ENCODE measurements at regions not wholly inside any gene's neighbourhood (a gene's known extent, or its start where the extent isn't known, plus 50 kb on each side); places are given as distances from the start of the nearest gene placed in this dataset.

- in situ Hi-C loops (cut with MboI; ENCODE audit: low pct_ligation_motif_present in 1 of 4, low pct_unique_long_range_greater_than_20kb in 1 of 4, low sequenced_read_pairs in 3 of 4), result no loop called here
- no peak overlapping the region for H3K4me3 ChIP-seq
- no peaks in the 10 kb centered on the region for H3K36me3 ChIP-seq
- intact Hi-C loops (cut with DNase I; ENCODE audit: low total_unique reads), result no loop called here
- no peak overlapping the region for H3K27ac ChIP-seq
- no peaks in the 10 kb centered on the region for H3K27me3 ChIP-seq
- TF ChIP-seq POLR2A (IDR thresholded peaks at IDR 0.05) (no peak), EP300 (IDR thresholded peaks at IDR 0.05; ENCODE audit: low read depth) (no peak)
- no peaks in the 10 kb centered on the region for H3K4me1 ChIP-seq
- H3K9me3 ChIP-seq, result no peaks in the 10 kb centered on the region
- 89 to 92% methylated on average over 2 to 7 of the region's 7 CpGs for whole genome bisulfite sequencing, 2 donors (ENCODE audit: low coverage in 1 of 2)
- no peak for DNase-seq
Observed at GRCh38 chr13:109877809-109878208, 91.4 kb upstream of the IRS2 start.

- intact Hi-C loops (cut with DNase I; ENCODE audit: low total_unique reads), result no loop called here
Observed at GRCh38 chr13:109875746-109876145, 89.4 kb upstream of the IRS2 start.

DNA sequence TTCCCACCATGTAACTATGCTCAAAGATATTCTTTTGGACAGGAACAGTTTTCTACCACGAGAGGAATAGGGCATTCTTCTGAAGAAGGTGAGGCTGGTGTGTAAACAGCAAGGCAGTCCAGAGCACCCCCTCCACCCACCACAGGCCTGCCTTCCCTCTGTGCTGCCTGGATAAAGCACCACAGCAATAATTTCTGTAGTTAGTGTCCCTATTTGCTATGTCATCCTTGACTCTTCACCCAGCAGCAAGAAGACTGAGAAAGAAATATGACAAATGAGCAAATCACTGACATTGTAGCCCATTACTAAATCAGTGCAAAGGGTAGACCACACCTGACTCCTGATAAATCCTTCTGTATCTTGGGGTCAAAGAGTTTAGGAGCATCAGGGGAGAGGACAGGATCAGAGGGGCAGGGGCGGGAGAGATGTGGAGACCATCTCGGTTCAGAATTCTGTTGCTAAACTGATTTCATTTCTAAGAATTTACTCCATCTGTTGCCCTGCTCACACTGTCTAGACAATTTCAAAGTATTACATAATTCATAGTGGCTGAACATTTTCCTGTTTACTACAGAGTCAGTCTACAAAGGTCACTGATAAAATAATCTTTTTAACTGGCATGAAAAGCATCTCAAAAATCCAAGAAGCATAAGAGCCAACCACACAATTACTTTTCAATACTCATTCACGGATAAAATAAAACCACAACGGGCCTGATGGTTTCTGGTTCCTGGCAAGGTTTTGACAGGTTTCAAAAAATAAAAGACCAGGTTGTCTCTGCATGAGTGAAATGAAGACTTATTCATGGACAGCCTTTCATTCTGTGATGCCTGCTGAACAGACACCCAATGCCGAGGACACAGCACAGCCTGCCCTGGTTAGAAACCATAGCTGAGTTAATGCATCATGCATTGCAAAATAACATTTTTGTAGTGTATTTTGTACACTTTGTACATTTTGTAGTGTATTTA, 88.4 kb upstream of the IRS2 start:
- Histone ChIP-seq H3K27me3 (no peaks in the 10 kb centered on the region), H3K9me3 (no peaks in the 10 kb centered on the region)
- intact Hi-C loops (cut with DNase I; ENCODE audit: low total_unique reads), result no loop called here

More at GRCh38 chr13:109875746-109876145, 89.4 kb upstream of the IRS2 start:
- no peak for DNase-seq
- TF ChIP-seq EP300 (IDR thresholded peaks at IDR 0.05; ENCODE audit: low read depth), result no peak
- TF ChIP-seq, protein P1, sequence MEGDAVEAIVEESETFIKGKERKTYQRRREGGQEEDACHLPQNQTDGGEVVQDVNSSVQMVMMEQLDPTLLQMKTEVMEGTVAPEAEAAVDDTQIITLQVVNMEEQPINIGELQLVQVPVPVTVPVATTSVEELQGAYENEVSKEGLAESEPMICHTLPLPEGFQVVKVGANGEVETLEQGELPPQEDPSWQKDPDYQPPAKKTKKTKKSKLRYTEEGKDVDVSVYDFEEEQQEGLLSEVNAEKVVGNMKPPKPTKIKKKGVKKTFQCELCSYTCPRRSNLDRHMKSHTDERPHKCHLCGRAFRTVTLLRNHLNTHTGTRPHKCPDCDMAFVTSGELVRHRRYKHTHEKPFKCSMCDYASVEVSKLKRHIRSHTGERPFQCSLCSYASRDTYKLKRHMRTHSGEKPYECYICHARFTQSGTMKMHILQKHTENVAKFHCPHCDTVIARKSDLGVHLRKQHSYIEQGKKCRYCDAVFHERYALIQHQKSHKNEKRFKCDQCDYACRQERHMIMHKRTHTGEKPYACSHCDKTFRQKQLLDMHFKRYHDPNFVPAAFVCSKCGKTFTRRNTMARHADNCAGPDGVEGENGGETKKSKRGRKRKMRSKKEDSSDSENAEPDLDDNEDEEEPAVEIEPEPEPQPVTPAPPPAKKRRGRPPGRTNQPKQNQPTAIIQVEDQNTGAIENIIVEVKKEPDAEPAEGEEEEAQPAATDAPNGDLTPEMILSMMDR (IDR thresholded peaks at IDR 0.05), result no peak
- no peak for TF ChIP-seq POLR2A (IDR thresholded peaks at IDR 0.05)
- TF ChIP-seq POLR2AphosphoS5 (IDR thresholded peaks at IDR 0.05), result no peak
- 63% methylated on average over 4 of the region's 4 CpGs; no CpG with 5 or more reads in 1 of the 2 donors for WGBS, 2 donors (ENCODE audit: low coverage in 1 of 2)
- Histone ChIP-seq H3K4me3 (no peak overlapping the region), H3K4me1 (no peaks in the 10 kb centered on the region), H3K9me3 (no peaks in the 10 kb centered on the region), H3K27ac (no peak overlapping the region), H3K36me3 (no peaks in the 10 kb centered on the region), H3K27me3 (no peaks in the 10 kb centered on the region)
- in situ Hi-C loops (cut with MboI; ENCODE audit: low pct_ligation_motif_present in 1 of 4, low pct_unique_long_range_greater_than_20kb in 1 of 4, low sequenced_read_pairs in 3 of 4), result no loop called here

GRCh38 chr13:109873351-109874123, 87.2 kb upstream of the IRS2 start:
- intact Hi-C loops (cut with DNase I; ENCODE audit: low total_unique reads), result no loop called here
- Histone ChIP-seq H3K4me1 (peaks cover 0 to 5% (median 0%) of the 10 kb centered on the region in 4 donors), H3K27me3 (no peaks in the 10 kb centered on the region), H3K36me3 (no peaks in the 10 kb centered on the region), H3K4me3 (no peak overlapping the region), H3K9me3 (no peaks in the 10 kb centered on the region), H3K27ac (no peak overlapping the region)
- TF ChIP-seq POLR2A (IDR thresholded peaks at IDR 0.05) (no peak), POLR2AphosphoS5 (IDR thresholded peaks at IDR 0.05) (no peak), EP300 (IDR thresholded peaks at IDR 0.05; ENCODE audit: low read depth) (no peak)
- TF ChIP-seq, protein P1 (IDR thresholded peaks at IDR 0.05), result no peak
- in situ Hi-C loops (cut with MboI; ENCODE audit: low pct_ligation_motif_present in 1 of 4, low pct_unique_long_range_greater_than_20kb in 1 of 4, low sequenced_read_pairs in 3 of 4), result no loop called here
- WGBS, 2 donors (ENCODE audit: low coverage in 1 of 2), result 67 to 89% methylated on average over 1 to 17 of the region's 17 CpGs
- DNase-seq, result no peak

More for the DNA sequence above, 88.4 kb upstream of the IRS2 start:
- in situ Hi-C loops (cut with MboI; ENCODE audit: low pct_ligation_motif_present in 1 of 4, low pct_unique_long_range_greater_than_20kb in 1 of 4, low sequenced_read_pairs in 3 of 4), result no loop called here
- no peak for DNase-seq
- WGBS, 2 donors (ENCODE audit: low coverage in 1 of 2), result 57 to 58% methylated on average over 4 to 6 of the region's 6 CpGs
- Histone ChIP-seq H3K36me3 (no peaks in the 10 kb centered on the region), H3K27ac (no peak overlapping the region), H3K4me3 (no peak overlapping the region), H3K4me1 (no peaks in the 10 kb centered on the region)
- TF ChIP-seq, protein P1 (IDR thresholded peaks at IDR 0.05), result no peak
- no peak for TF ChIP-seq POLR2A (IDR thresholded peaks at IDR 0.05)
- no peak for TF ChIP-seq POLR2AphosphoS5 (IDR thresholded peaks at IDR 0.05)
- no peak for TF ChIP-seq EP300 (IDR thresholded peaks at IDR 0.05; ENCODE audit: low read depth)

Measured in transverse colon (tissue), 4 donors.